Upper lobe of left lung (tissue), 6 donors: ENCODE measurements at regions not wholly inside any gene's neighbourhood (a gene's known extent, or its start where the extent isn't known, plus 50 kb on each side); places are given as distances from the start of the nearest gene placed in this dataset.
"Not testable (repeated sequence)": the region's sequence is repeated elsewhere in the genome, so short reads cannot be mapped to it uniquely, and the experiment has no call there.

Experiments used
- ATAC-seq, 2 donors: fragments of 200-7000 bp; cut with Tn5 transposase; one replicate each; pipeline ENCODE4 v1.9.1; 2022; ENCODE audit warnings: mild to moderate bottlenecking in 2 of 2, moderate library complexity in 2 of 2; ENCODE audit not compliant: low FRiP score in 2 of 2
- DNase-seq, 2 donors: peaks; one replicate each; pipeline ENCODE4 v3.0.0-alpha.2; 2019 to 2020
- H3K27ac ChIP-seq, 4 donors: fragments of 200-600 bp; sonication (generic); one replicate each; pipeline ENCODE4 v1.5.1; 2016 to 2019
- H3K27me3 ChIP-seq, 4 donors: fragments of 200-600 bp; sonication (generic); one replicate each; pipeline ENCODE4 v1.5.1; 2017 to 2019
- H3K36me3 ChIP-seq, 4 donors: fragments of 200-600 bp; sonication (generic); one replicate each; pipeline ENCODE4 v1.5.1; 2016 to 2019
- H3K4me1 ChIP-seq, 4 donors: fragments of 200-600 bp; sonication (generic); one replicate each; pipeline ENCODE4 v1.5.1; 2018 to 2019
- H3K4me3 ChIP-seq, 4 donors: fragments of 200-600 bp; sonication (generic); one replicate each; pipeline ENCODE4 v1.5.1; 2017 to 2019; ENCODE audit warnings: mild to moderate bottlenecking in 2 of 4, moderate library complexity in 1 of 4
- H3K9me3 ChIP-seq, 4 donors: fragments of 200-600 bp; sonication (generic); one replicate each; pipeline ENCODE4 v1.5.1; 2018 to 2019
- EP300 ChIP-seq, 4 donors: sonication (generic); formaldehyde crosslinking; IDR thresholded peaks; one replicate each; pipeline ENCODE4 v1.5.1; 2017; ENCODE audit warnings: antibody characterized with exemption in 4 of 4, control low read depth in 2 of 4
- POLR2A ChIP-seq, 4 donors: fragments of 450-650 bp; IDR thresholded peaks; one replicate each; pipeline ENCODE4 v1.5.1; 2016 to 2017; ENCODE audit warnings: antibody characterized with exemption in 4 of 4, mild to moderate bottlenecking in 2 of 4
- POLR2AphosphoS5 ChIP-seq, 2 donors: sonication (generic); formaldehyde crosslinking; IDR thresholded peaks; one replicate each; pipeline ENCODE4 v1.5.1; 2017; ENCODE audit warnings: antibody characterized with exemption in 2 of 2
- WGBS, 2 donors: methylation state at CpG; one replicate each; pipeline ENCODE4 v1.1.5; 2017 to 2018; 5-methylcytosine and 5-hydroxymethylcytosine counted together
- TF ChIP-seq, protein P1 (sequence below), 6 experiments: fragments of 450-650 bp in 4 of 6; fragments of 200-600 bp in 2 of 6; sonication (generic) in 2 of 6; IDR thresholded peaks; one replicate each; pipeline ENCODE4 v1.5.1; 2016 to 2019; ENCODE audit warnings: antibody characterized with exemption in 6 of 6
- donor health status: DM: no; HTN: no; CAD: no; lungs with moderate emphysema.
- donor health status: DM: no; HTN: yes; CAD: no; lungs with severe emphysema.

DNA sequence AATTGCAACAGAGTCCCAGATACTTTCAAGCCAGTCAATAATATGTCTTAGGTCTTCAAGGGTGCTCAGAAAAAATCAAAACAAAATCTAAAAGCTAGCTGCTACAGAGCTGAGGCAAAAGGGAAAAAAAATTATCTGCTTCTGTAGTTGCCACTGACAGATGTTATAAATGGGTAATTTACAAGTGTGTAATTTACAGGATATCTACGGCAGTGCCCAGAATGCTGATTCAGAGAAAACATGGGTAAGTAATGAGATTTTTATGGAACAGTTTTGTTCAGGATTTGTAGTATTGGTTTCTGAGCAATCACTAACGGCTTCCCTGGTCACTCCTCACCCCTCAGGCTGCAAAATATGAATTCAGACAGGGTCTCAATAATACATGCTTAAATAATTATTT, 234.1 kb downstream of the GALC start:
- Histone ChIP-seq H3K36me3 (no peaks in the 10 kb centered on the region), H3K4me1 (no peaks in the 10 kb centered on the region), H3K4me3 (no peak overlapping the region), H3K27me3 (no peaks in the 10 kb centered on the region), H3K9me3 (peaks cover 0 to 7% (median 0%) of the 10 kb centered on the region in 4 donors), H3K27ac (no peak overlapping the region)
- DNase-seq (no peak), ATAC-seq (no peak)
- WGBS, 2 donors, result 45 to 51% methylated on average over 2 of the region's 2 CpGs
- TF ChIP-seq EP300 (IDR thresholded peaks at IDR 0.05), result no peak
- no peak for TF ChIP-seq POLR2AphosphoS5 (IDR thresholded peaks at IDR 0.05)
- TF ChIP-seq POLR2A (IDR thresholded peaks at IDR 0.05), result no peak
- TF ChIP-seq, protein P1, sequence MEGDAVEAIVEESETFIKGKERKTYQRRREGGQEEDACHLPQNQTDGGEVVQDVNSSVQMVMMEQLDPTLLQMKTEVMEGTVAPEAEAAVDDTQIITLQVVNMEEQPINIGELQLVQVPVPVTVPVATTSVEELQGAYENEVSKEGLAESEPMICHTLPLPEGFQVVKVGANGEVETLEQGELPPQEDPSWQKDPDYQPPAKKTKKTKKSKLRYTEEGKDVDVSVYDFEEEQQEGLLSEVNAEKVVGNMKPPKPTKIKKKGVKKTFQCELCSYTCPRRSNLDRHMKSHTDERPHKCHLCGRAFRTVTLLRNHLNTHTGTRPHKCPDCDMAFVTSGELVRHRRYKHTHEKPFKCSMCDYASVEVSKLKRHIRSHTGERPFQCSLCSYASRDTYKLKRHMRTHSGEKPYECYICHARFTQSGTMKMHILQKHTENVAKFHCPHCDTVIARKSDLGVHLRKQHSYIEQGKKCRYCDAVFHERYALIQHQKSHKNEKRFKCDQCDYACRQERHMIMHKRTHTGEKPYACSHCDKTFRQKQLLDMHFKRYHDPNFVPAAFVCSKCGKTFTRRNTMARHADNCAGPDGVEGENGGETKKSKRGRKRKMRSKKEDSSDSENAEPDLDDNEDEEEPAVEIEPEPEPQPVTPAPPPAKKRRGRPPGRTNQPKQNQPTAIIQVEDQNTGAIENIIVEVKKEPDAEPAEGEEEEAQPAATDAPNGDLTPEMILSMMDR (IDR thresholded peaks at IDR 0.05), result no peak

DNA sequence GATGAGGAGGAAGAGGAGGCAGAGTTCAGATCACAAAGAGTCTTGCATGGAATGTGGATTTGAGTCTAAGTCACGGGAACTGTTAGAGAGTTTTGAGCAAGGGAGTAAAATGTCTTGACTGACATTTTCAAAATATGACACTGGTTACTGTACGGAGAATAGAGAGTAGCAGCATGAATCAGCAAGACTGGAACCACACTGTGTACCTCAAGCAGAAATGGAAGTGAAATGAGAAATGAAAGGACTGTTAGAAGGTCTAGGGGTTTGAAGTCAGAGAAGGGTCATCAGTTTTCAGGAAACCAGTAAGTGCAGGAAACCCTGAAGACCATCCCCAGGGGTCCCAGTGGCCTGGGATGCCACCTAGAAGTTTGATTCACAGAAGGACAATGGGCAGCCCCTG, 236.3 kb downstream of the GALC start:
- H3K4me1 ChIP-seq, result no peaks in the 10 kb centered on the region
- 62 to 72% methylated on average over 2 of the region's 2 CpGs for WGBS, 2 donors
- H3K27me3 ChIP-seq, result no peaks in the 10 kb centered on the region
- H3K36me3 ChIP-seq, result no peaks in the 10 kb centered on the region
- H3K4me3 ChIP-seq, result no peak overlapping the region
- no peak for TF ChIP-seq EP300 (IDR thresholded peaks at IDR 0.05)
- TF ChIP-seq POLR2AphosphoS5 (IDR thresholded peaks at IDR 0.05), result no peak
- TF ChIP-seq POLR2A (IDR thresholded peaks at IDR 0.05), result no peak
- TF ChIP-seq, protein P1 (IDR thresholded peaks at IDR 0.05), result no peak
- no peak for DNase-seq
- peak in 1 of 2 donors; percentile 7 for ATAC-seq
- H3K9me3 ChIP-seq, result no peaks in the 10 kb centered on the region
- H3K27ac ChIP-seq, result no peak overlapping the region

DNA sequence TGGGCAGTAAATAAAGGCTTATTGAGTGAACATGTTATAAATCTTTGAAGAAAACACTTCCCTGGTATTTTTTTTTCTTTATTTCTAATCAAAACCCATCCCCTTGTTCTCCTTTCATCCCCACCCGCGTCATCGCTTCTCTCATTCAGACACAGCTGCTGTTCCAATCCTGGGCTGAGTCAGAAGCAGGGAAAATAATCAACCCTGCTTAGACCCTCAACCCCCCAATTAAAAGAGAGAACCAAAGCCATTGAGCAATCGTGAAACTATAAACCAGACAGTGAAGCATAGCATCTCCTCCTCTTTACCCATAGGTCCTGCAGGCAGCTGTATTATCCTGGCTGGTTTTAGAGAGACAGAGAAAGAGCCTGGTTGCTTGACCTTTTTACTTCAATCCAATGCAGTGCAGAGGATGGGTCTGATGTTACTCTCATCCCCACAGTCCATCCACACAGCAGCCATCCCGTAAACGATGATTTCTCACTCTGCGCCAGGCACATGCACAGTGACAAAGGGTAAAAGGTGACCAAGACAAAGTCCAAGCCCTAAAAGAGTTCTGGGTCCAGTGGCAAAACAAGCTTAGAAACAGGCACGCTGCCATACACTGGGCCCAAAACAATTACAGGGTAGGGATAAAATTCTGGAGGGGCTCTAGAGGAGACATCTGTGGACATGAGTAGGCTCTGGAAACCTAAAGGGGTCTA, 238.3 kb downstream of the GALC start:
- no peak for DNase-seq
- no peak overlapping the region for H3K4me3 ChIP-seq
- H3K27ac ChIP-seq, result no peak overlapping the region
- no peak for TF ChIP-seq POLR2AphosphoS5 (IDR thresholded peaks at IDR 0.05)
- TF ChIP-seq EP300 (IDR thresholded peaks at IDR 0.05), result no peak
- TF ChIP-seq POLR2A (IDR thresholded peaks at IDR 0.05), result no peak
- TF ChIP-seq, protein P1 (IDR thresholded peaks at IDR 0.05), result no peak
- no peaks in the 10 kb centered on the region for H3K27me3 ChIP-seq
- H3K36me3 ChIP-seq, result no peaks in the 10 kb centered on the region
- H3K4me1 ChIP-seq, result no peaks in the 10 kb centered on the region
- H3K9me3 ChIP-seq, result no peaks in the 10 kb centered on the region
- ATAC-seq, result peak in 1 of 2 donors; percentile 39
- 90% methylated on average over 8 of the region's 8 CpGs for WGBS, 2 donors

DNA sequence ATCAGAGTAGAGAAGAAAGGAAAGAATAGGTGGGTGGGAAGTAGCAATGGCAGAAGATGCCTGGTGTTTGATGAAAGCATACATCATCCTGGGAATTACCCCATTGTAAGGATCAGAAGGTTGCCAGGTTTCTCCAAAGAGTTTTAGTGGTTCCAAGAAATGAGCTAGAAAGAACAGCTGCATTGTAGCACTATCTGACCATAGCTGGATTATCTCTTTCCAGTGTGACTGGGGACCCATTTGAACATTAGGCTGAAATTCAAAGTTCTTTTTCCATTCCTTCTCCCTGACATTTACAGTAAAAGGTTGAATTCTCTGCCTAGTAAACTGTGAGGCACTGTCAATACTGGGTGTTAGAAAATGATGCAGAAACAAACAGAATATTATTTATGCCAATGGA, 244.4 kb downstream of the GALC start:
- H3K27ac ChIP-seq, result no peak overlapping the region
- no peaks in the 10 kb centered on the region for H3K36me3 ChIP-seq
- H3K9me3 ChIP-seq, result no peaks in the 10 kb centered on the region
- H3K4me3 ChIP-seq, result no peak overlapping the region
- ATAC-seq, result no peak
- H3K4me1 ChIP-seq, result no peaks in the 10 kb centered on the region
- H3K27me3 ChIP-seq, result no peaks in the 10 kb centered on the region
- DNase-seq, result no peak
- no peak for TF ChIP-seq EP300 (IDR thresholded peaks at IDR 0.05)
- TF ChIP-seq, protein P1 (IDR thresholded peaks at IDR 0.05), result no peak
- no peak for TF ChIP-seq POLR2A (IDR thresholded peaks at IDR 0.05)
- no peak for TF ChIP-seq POLR2AphosphoS5 (IDR thresholded peaks at IDR 0.05)

DNA sequence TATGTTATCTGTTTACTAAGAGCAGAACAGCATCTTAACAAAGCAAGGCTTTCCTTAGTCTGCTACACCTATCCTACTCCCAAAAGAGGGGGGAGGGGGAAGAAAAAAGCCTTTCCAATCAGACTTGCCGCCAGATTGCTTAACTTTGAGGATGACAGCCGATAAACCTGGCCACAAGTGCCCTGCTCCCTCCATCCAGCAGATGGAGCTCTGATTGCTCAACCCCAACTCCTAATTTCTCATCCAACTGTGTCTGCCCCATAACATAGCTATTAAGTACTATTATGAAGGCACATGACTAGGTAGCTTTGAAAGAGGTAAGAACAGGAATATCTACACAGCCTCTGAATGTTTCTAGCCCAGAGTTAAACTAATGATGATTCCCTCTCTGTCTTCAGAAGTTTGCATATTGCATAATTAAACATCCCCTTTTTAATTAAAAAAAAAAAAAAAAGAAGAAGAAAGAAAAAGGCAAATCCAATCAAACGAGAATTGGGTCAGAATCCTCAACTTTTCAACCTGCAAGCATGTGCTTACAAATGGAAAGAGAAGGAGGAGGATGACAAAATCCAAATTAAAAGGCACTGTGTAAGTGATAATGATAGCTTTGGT, 247.4 kb downstream of the GALC start:
- TF ChIP-seq EP300 (IDR thresholded peaks at IDR 0.05) (no peak), POLR2AphosphoS5 (IDR thresholded peaks at IDR 0.05) (no peak), POLR2A (IDR thresholded peaks at IDR 0.05) (no peak)
- TF ChIP-seq, protein P1 (IDR thresholded peaks at IDR 0.05), result peak in 5 of 6 experiments; percentile 15 to 45 (median 21)
- H3K27ac ChIP-seq, result no peak overlapping the region
- ATAC-seq (peak in 1 of 2 donors; percentile 58), DNase-seq (no peak)
- WGBS, 2 donors, result 14 to 28% methylated on average over 3 of the region's 3 CpGs
- H3K4me1 ChIP-seq, result no peaks in the 10 kb centered on the region
- H3K9me3 ChIP-seq, result no peaks in the 10 kb centered on the region
- no peak overlapping the region for H3K4me3 ChIP-seq
- no peaks in the 10 kb centered on the region for H3K36me3 ChIP-seq
- H3K27me3 ChIP-seq, result no peaks in the 10 kb centered on the region

DNA sequence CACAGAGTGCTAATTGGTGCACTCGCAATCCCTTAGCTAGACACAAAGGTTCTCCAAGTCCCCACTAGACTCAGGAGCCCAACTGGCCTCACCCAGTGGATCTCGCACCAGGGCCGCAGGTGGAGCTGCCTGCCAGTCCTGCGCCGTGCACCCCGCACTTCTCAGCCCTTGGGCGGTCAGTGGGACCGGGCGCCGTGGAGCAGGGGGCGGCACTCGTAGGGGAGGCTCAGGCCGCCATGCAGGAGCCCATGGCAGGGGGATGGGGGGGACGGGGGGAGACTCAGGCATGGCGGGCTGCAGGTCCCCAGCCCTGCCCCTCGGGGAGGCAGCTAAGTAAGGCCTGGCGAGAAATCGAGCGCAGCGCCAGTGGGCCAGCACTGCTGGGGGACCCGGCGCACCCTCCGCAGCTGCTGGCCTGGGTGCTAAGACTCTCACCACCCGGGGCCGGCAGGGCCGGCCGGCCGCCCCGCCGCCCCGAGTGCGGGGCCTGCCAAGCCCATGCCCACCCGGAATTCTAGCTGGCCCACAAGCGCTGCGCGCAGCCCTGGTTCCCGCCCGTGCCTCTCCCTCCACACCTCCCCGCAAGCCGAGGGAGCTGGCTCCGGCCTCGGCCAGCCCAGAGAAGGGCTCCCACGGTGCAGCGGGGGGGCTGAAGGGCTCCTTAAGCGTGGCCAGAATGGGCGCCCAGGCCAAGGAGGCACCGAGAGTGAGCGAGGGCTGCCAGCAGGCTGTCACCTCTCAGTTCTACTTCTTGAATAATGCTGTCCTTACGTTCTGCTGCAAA, 258.2 kb downstream of the GALC start:
- peak in 1 of 2 donors; percentile 77 for DNase-seq

More for the DNA sequence above, 258.2 kb downstream of the GALC start:
- not testable (repeated sequence) for ATAC-seq, H3K9me3 ChIP-seq, H3K36me3 ChIP-seq, H3K27me3 ChIP-seq, H3K27ac ChIP-seq, H3K4me1 ChIP-seq, H3K4me3 ChIP-seq
- 95% methylated on average over 17 to 29 of the region's 49 CpGs for WGBS, 2 donors
